ENCODE measurements at regions not wholly inside any gene's neighbourhood (a gene's known extent, or its start where the extent isn't known, plus 50 kb on each side); places are given as distances from the start of the nearest gene placed in this dataset.

DNA sequence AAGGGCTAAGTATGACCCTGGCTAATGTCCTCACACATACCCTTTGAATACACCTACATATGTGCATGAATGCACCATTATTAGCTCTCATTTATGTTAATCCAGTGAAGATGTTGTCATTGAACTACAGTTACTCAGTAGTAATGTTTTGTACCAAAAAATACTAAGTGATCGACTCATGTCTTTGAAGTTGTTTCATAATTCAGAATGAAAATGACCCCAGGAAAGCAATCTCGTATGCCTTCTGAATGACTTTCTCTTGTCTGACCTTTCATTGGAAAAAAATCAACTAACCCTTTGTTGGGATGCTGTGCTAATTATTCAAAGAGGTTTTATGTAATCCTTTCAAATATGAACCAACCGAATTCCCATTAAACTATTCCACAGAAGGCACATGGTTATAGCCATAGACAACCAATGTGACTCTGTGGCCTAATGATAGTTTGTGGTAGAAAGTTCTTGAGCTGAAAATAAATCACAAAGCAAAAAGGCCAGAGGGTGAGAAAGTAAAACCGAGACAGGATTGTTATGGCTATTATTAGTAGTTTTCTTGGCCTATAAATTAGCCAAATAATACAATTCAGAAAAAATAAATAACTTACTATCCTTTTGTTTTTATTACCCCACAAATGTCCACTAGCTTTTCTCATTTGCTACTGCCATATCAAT is 86.8 kb upstream of the STARD13 start:
- no peak for DNase-seq (ENCODE audit: low spot score)

DNA sequence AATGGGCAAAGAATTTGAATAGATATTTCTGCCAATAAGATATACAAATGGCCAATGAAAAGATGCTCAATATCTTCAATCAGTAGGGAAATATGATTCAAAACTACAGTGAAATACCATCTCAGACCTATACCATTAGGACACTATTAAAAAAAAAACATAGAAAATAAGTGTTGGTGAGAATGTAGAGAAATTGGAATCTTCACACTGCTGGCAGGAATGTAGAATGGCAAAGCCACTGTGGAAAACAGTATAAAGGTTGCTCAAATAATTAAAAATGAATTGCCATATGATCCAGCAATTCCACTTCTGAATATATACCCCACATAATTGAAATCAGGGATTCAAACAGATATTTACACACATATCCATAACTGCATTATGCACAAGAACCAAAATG is 88.1 kb upstream of the STARD13 start:
- no peak for DNase-seq (ENCODE audit: low spot score)

DNA sequence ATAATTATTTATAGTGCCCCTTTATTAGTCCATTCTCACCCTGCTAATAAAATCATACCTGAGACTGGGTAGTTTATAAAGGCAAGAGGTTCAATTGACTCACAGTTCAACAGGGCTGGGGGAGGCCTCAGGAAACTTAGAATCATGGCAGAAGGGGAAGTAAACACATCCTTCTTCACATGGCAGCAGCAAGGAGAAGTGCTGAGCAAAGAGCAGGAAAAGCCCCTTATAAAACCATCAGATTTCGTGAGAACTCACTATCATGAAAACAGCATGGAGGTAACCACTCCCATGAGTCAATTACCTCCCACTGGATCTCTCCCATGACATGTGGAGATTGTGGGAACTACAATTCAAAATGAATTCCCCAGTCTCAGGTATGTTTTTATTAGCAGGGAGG is 89.9 kb upstream of the STARD13 start:
- no peak for DNase-seq (ENCODE audit: low spot score)

DNA sequence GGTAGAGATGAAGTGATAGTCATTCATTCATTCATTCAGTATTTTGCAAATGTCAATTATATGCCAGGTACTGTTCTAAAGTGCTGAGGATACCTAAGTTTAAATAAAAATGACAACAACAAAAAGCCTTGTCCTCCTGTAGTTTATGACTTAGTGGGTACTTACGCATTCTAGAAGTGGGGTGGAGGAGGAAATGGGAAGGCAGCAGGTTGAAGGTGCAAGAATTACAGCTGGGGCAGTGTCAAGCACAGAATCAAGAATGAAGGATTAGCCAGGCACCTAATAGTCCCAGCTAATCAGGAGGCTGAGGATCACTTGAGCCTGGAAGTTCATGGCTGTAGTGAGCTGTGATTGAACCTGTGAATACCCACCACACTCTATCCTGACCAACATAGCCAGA is 90.7 kb upstream of the STARD13 start:
- DNase-seq (ENCODE audit: low spot score) = no peak

DNA sequence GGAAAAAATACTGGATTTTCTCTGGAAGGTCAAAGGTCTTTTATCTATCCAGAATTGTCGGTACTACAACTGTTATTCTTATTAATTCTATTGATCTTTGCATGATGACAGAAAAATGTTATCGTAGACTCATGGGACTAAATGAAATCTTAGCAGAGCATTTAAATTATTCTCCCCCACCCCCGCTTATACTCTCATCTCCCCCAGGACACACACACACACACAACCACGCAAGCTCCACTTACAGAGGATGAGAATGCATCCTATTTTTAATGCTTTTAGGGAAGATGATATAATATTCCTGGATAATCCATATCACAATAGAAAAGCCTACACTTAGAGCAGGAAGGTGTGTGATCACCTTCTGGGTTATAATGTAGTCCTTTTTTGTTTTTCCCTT is 91.9 kb upstream of the STARD13 start:
- DNase-seq (ENCODE audit: low spot score) = no peak

DNA sequence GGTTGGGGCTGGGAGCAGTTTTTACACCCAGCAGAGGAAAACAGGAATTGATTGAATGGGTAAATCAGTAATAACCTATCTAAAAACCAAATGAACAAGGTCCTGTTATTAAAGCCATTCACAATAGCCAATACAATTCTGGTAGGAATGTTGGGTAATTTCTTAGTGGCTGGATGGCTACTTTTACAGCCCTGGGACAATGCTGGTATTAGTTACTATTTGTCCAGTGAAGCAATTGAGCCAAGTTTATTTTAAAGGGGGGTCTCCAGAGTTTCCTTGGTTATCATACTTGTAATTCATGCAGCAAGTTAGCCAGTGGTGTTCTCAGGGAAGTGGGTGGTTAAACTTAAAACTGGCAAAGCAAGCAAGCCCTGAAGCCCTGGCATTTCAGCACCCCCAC is 92.3 kb upstream of the STARD13 start:
- no peak for DNase-seq (ENCODE audit: low spot score)

DNA sequence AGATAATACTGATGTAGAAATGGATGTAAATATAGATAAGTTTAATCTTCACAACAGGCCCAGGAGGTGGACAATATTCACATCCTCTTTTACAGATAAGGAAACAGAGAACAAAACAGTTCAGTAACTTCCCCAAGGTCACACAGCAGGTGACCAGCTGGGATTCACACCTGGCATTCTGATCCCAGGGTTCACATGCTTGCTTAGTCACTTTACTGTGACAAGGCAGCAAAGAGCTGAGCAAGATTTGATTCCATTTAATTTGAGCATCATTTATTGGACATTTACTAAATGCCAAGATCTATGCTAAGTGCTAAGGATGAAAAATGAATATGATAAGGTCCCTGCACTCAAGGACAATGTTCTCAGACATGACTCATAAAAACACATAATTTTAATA is 94.1 kb upstream of the STARD13 start:
- no peak for DNase-seq (ENCODE audit: low spot score)

DNA sequence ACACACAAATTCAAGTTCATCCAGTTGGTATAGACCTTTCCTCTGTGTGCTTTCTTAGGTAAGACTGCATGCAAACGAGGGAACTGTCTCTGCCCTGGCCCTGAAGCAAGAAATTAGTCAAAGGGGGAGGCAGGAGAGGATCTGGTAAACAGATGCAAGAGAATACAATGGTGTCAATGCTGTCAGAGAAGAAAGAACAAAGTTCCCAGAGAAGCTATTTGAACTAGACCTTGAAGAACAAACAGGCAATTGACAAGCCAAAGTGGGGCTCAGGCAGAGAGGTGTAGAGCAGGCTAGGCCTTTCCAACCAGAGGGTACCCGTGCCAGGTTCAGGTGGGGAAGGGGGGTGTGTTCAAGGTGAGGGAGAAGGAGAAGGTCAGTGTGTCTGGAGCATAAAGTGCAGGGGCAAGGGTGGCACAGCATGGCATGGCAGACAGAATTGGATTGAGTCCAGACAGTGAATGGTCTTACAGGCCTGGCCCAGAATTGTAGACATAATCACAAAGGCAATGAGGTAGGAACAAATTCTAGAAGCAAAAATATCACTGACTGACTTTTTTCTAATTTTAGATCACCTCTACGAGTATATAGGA is 95.0 kb upstream of the STARD13 start:
- no peak for DNase-seq (ENCODE audit: low spot score)

DNA sequence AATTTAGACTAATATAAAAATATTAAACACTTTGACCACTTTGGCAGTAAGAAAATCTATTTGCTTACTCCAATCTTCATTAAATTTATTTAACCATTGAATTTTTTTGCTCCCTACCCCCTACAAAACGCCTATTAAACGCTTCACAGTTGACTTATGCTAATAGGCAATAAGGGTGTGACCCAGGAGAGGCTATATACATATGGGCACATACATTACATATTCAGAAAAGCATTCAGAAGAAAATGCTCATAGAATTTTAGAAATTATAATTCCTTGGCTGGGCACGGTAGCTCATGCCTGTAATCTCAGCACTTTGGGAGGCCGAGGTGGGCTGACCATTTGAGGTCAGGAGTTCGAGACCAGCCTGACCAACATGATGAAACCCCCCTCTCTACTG is 95.6 kb upstream of the STARD13 start:
- DNase-seq (ENCODE audit: low spot score) = no peak

DNA sequence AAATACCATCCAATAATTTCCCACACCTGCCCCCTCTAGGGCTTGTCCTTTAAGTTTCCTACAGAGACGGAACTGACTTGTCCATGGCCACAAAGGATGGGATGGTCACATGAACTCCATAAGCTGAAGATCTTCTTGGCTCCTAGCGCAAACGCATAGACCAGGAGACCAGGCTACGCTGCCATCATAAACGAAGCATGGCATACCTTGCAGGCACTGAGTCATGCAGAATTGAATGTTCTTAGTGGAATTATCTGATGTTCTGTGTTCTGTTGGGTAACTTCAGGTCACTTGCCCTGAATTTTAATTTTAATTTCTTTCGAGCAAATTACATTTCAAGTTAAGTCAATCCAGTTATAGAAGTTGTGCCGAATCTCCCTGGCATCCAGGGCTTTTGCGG is 96.4 kb upstream of the STARD13 start:
- no peak for DNase-seq (ENCODE audit: low spot score)

DNA sequence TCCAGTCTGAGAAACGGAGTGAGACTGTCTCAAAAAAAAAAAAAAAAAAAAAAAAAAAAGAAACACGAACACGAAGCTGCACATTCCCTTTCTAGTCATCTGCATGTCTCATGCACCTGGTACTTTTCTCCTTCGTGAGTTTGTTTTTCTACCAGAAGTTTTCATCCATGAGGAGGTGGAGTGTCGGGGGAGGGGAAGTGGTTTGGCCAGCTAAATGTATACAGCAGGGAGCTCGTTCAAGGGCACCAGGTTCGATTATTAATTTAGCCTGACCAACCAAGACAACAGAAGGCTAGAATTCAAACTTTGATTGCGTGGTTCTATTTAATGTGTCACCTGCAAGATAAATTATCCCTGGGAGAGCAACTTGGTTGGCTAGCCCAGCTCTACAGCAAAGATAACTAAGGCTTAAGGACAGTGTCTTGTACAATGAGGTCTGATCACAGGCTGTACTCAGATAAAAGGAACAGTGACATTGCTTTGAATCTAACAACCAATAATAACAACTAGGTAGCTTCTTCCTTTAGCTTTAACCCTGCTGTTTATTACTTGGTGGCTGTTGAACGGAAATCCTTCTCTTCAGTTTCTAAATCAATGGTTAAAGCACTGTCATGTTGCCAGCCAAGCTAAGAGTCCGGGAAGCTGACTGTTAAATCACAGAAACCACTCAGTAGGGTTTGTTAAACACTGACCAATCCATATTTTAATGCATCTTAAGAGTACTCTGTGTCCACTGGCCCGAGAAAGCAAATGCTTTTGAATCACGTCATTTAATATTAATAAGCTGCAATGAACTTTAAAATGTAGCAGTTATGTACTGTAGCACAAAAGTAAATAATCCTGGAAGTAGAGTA is 98.4 kb upstream of the STARD13 start:
- no peak for DNase-seq (ENCODE audit: low spot score)

DNA sequence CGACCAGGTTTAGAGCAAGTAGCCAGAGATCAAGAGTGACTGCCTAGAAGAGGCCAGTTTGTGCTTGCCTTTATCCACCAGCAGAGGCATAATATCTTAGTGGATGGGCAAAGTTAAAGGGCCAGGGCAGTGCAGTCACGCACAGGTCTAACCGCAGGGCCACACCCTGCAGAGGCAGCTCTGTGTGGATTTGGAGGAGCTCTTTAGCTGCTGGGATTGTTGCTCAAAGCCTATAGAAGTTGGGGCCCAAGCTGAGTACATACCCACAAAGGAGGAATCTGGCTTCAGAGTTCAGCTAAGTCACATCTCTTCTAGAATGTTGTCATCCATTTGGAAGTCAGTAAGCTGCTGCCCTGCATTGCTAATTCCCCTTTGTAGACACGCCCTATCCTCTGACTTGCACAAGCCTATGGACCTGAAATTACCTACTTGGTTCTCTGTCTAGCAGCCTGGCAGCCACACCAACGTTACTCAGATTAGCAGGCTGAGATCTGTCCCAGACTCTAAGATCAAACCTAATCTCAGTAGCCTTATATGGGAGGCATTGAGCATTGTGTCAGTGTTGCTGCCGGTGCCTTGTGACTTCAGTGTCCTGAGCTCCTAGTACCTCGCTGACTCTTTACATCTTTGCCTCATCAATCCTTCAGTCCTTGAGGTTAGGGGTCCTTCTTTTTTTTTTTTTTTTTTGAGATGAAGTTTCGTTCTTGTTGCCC is 102.9 kb upstream of the STARD13 start:
- DNase-seq (ENCODE audit: low spot score) = no peak

DNA sequence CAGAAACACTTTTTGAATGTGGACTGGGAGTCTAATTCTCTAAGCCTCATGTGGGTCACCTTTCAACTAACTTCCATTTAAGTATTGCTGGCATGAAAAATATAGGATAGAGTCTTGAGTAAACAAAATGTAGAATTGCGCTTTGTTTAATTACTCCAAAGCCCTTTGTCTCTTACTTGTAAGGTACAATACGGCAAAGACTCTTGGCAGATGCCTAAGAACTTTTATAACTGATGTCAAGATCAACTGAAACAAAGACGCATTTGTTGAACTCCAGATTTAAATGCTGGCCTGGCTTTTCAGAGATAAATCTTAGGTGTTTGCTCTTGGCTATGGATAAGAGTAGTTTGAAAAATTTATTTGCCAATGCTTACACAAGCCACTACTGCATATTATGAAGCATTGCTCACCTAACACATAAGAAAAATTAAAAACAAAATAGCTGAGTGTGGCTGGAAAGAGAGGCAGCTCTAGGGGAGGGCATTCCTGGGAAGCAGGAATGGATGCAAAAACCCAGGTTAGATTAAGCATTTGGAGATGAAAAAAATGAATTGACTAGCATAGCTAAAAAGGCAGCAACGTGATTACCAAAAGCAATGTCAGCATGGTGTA is 107.3 kb upstream of the STARD13 start:
- DNase-seq (ENCODE audit: low spot score) = no peak

DNA sequence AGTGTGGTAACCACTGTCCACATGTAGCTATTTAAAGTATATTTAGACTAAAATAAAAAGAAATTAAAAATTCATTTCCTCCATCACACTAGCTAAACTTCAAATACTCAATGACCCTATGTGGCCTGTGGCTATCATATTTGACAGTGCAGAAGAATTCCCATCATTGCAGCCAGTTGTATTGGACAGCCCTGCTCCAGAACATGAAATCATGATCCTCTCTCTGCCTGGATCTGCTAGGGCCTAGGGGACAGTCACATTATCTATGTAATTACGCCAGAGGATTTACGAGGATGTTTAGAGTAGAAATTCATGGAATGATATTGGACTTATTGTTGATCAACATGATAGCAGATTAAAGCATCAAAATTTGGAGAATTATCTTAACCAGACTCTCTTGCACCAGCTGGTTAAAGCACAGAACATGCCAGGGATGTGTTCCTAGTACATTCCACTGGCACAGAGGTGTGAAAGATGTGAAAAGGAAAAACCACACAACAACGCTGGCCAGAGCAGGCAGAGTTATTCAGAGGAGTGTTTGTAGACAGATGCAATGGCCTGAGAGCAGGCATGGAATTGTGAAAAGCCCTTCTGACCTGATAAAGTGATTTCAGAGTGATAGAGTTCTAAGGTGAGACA is 108.9 kb upstream of the STARD13 start:
- no peak for DNase-seq (ENCODE audit: low spot score)

DNA sequence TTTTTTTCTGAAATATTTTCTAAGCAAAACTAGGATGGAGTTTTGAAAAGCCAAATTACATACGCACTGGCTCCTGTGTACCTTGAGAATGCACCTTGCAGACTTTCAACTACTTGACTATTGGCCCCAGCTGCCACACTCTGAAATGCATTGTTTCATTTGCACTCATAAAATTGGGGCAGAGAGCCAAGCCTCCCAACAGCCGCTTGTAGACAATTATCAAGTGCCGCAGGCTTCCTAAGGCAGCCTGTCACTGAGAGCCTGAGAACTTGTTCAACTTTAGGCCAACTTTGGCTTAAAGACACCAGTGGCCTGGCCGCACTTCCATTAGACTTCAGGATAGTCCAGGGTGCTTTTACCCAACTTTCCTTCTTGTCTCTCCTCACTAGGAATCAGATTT is 115.7 kb upstream of the STARD13 start:
- no peak for DNase-seq (ENCODE audit: low spot score)

DNA sequence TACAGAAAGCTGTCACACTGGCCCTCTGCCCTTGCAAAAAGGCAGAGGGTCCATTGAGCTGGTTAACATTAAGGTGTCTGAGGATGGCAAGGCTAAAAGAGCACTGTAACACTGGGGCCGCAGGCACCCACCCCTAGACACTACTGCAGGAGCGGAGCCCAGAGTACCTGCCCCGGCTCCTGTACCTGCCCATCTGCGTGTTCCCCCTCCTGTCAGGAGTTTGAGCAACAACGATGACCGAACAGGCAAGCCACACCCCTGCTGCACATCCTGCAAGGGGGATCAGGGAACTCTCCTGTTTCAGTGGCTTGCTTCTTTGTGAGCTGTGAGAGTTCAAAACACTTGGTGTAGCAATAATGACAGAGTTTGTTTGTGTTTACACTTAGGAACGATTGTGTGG is 117.4 kb upstream of the STARD13 start:
- DNase-seq (ENCODE audit: low spot score) = no peak

DNA sequence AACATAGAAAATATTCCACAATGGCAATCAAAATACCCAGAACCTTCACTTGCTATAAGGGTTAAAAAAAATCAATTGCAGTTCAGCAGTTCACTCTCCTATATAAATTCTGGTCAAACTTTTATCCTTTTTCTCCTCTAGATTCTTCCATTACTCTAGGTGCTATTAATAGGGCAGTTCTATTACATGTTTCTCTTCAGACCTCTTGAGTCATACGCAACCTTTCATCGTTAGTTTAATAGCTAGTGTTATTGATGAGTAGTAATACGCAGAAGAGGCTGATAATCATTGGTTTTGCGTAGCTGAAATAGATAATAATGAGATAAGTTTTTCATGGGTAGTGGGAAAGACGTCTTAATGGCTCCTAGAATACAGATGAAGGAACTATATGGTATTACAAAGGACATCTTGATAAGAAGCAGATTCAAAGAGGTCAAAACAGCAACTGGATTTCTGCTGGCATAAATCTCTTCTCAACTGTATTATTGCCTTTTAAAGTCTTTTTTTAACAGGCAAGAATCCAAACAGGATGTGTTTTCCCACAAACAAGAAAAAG is 118.3 kb upstream of the STARD13 start:
- no peak for DNase-seq (ENCODE audit: low spot score)

DNA sequence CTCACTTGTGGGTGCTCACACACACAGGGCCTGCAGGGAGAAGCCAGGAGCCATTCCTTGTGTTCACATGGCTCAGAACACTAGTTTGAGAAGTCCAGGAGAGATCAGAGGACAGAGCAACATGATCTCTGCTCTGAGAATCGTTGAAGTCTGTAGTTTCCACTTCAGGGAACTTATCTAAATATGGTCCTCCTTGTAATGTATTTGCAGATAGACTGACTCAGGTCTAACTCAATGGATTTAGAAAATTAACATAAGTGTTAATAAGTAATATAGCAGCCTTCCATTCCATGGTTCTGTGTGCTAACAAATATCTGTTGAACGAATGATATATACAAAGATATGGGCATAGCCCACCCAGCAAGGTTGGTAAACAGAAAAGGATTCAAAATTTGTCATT is 119.8 kb upstream of the STARD13 start:
- no peak for DNase-seq (ENCODE audit: low spot score)

DNA sequence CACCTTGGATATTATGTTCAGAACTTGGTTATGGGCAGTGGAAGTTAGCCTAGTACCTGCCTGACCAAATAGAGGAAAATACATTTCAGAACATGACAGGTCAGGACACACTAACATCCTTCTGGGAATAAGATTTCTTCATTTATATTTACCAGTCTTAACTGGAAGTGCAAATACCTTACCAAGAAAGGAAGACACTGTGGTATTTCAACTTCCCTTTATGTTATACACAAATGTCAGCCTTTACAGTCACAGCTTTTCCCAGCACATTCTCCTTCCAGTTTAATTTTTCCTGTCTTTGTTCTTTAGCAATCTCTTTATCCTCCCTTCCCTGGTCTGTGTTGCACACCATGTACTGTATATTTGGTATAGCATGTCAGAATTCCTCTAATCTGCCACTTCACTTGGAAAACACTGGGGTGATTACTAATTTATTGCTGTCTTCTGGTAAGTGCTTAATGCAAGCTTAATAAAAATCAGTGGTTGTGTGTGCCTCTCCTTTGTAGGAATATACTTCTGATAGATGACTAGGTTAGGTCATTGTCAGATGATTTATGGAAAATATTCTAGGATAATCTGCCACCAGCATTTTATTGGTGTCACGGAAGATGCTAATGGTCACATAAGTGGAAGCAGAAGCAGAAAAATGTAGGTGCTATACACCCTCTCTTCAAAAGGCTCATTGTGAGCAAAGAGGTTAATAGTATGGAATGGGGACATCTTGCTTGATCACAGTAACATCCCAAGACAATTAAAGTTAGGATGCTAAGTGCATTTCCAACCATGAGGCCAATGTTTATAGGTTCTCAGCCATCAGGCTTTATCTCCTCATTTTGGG is 124.3 kb upstream of the STARD13 start:
- no peak for DNase-seq (ENCODE audit: low spot score)

DNA sequence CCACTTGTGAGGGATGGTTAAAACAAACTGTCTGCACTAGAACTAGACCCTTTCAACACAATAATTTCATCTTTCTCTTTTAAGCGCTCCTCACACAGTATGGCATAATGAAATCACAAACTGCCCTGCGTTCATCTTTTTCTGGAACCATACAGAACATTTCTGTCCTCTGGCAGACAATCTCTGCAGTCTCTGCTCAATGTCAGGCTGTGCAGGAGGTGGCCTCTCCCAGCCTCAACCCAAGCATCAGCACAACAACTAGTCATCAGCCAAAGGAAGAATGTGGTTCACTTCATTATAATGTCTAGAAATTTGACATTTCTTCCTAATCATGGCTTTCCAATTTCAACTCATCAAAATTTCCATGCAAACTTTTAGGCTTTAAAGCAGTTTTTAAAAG is 125.1 kb upstream of the STARD13 start:
- no peak for DNase-seq (ENCODE audit: low spot score)

DNA sequence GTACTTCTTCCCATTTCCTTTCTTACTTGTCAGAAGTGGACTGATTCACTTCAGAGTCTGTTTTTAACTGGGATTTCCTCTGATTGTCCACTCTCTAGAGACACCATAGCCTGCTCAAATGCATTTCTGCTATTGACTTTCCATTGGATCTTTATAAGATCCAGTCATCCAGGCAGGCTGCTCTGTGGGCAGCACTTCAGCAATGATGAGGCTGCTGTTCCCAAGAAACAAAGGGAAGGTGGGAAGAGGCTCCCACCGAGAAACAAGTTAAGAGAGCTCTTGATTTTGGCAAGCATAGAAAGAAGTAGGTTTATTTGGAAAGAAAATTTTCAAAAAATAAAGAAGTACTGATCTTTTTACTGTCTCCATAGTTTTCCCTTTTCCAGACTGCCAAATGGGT is 125.8 kb upstream of the STARD13 start:
- no peak for DNase-seq (ENCODE audit: low spot score)
